Adrenal gland (tissue), 9 donors: ENCODE measurements at regions not wholly inside any gene's neighbourhood (a gene's known extent, or its start where the extent isn't known, plus 50 kb on each side); places are given as distances from the start of the nearest gene placed in this dataset.

ENCODE experiments used
- DNase-seq, 7 donors: peaks; one replicate each; pipeline ENCODE4 v3.0.0-alpha.2; 2019 to 2020
- H3K27ac ChIP-seq, 5 donors: fragments of 200-600 bp; sonication (generic) in 4 of 5; 1 replicate in 3 of 5; 2 replicates in 2 of 5; pipeline versions ENCODE4 v1.5.1 to v1.8.0; 2016 to 2020; ENCODE audit warnings: mild to moderate bottlenecking in 1 of 5
- H3K27me3 ChIP-seq: fragments of 200-600 bp; 2 replicates; pipeline ENCODE4 v1.8.0; 2021
- H3K36me3 ChIP-seq, 2 donors: fragments of 200-600 bp; replicated peaks in 1 of 2; 1 replicate in 1 of 2; 2 replicates in 1 of 2; pipeline versions ENCODE4 v1.5.1 to v1.8.0; 2018 to 2022
- H3K4me1 ChIP-seq, 2 donors: fragments of 200-600 bp; replicated peaks in 1 of 2; 1 replicate in 1 of 2; 2 replicates in 1 of 2; pipeline versions ENCODE4 v1.5.1 to v1.8.0; 2018 to 2021
- H3K4me3 ChIP-seq, 4 donors: fragments of 200-600 bp; sonication (generic) in 3 of 4; one replicate each; pipeline ENCODE4 v1.5.1; 2016 to 2018
- H3K9me3 ChIP-seq, 3 donors: fragments of 200-600 bp; sonication (generic) in 1 of 3; replicated peaks in 1 of 3; 1 replicate in 2 of 3; 2 replicates in 1 of 3; pipeline versions ENCODE4 v1.5.1 to v1.8.0; 2016 to 2021
- POLR2A ChIP-seq, 2 donors: fragments of 450-650 bp; IDR thresholded peaks; one replicate each; pipeline ENCODE4 v1.6.1; 2017; ENCODE audit warnings: antibody characterized with exemption in 2 of 2, mild to moderate bottlenecking in 2 of 2, moderate library complexity in 1 of 2
- WGBS, 4 donors: extraction: QIAGEN DNeasy Blood & Tissue Kit in 2 of 4; methylation state at CpG; one replicate each; pipeline versions ENCODE4 v1.1.5 to v1.1.7; 2013 to 2017; 5-methylcytosine and 5-hydroxymethylcytosine counted together
- intact Hi-C, 2 donors: fragments of 100-400 bp; cut with DNase I; formaldehyde crosslinking; loops; one replicate each; pipeline versions ENCODE4 v1.14.1 to v1.15.0; 2022 to 2023
- TF ChIP-seq, protein P1 (sequence below), 6 experiments: fragments of 450-650 bp in 4 of 6; fragments of 200-600 bp in 2 of 6; sonication (generic) in 1 of 6; IDR thresholded peaks; 1 replicate in 5 of 6; 2 replicates in 1 of 6; pipeline versions ENCODE4 v1.5.1 to v1.8.0; 2016 to 2021; ENCODE audit warnings: antibody characterized with exemption in 6 of 6, mild to moderate bottlenecking in 2 of 6, moderate library complexity in 1 of 6
- donor health status: healthy with polysubstance abuse.
- donor health status: Bipolar disorder and iron deficiency.
- donor health status: DM: yes; HTN: yes; CAD: no.
- donor health status: DM: no; HTN: no; CAD: no.
- donor health status: DM: no; HTN: no; CAD: no.

DNA sequence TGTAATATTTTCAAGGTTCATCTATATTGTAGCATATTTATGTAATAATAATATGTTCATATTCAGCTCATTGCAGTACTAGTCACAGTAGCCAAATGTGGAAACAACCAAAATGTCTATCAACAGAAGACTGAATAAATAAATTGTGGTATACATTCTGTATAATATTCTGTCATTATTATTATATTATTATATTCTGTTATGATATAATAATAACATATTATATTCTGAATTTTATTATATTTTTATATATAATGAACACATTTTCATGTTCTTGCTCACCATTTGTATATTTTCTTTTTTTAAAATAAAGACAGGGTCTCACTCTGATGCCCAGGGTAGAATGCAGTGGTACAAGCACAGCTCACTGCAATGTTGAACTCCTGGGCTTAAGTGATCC, 91.2 kb upstream of the STARD3NL start:
- Histone ChIP-seq H3K9me3 (peaks cover 0 to 3% (median 0%) of the 10 kb centered on the region in 3 donors), H3K4me1 (no peaks in the 10 kb centered on the region), H3K27ac (no peak overlapping the region), H3K27me3 (no peaks in the 10 kb centered on the region), H3K36me3 (no peaks in the 10 kb centered on the region), H3K4me3 (no peak overlapping the region)
- no peak for TF ChIP-seq POLR2A (IDR thresholded peaks at IDR 0.05)
- TF ChIP-seq, protein P1, sequence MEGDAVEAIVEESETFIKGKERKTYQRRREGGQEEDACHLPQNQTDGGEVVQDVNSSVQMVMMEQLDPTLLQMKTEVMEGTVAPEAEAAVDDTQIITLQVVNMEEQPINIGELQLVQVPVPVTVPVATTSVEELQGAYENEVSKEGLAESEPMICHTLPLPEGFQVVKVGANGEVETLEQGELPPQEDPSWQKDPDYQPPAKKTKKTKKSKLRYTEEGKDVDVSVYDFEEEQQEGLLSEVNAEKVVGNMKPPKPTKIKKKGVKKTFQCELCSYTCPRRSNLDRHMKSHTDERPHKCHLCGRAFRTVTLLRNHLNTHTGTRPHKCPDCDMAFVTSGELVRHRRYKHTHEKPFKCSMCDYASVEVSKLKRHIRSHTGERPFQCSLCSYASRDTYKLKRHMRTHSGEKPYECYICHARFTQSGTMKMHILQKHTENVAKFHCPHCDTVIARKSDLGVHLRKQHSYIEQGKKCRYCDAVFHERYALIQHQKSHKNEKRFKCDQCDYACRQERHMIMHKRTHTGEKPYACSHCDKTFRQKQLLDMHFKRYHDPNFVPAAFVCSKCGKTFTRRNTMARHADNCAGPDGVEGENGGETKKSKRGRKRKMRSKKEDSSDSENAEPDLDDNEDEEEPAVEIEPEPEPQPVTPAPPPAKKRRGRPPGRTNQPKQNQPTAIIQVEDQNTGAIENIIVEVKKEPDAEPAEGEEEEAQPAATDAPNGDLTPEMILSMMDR (IDR thresholded peaks at IDR 0.05) = no peak
- DNase-seq = no peak
- intact Hi-C loops = no loop called here

DNA sequence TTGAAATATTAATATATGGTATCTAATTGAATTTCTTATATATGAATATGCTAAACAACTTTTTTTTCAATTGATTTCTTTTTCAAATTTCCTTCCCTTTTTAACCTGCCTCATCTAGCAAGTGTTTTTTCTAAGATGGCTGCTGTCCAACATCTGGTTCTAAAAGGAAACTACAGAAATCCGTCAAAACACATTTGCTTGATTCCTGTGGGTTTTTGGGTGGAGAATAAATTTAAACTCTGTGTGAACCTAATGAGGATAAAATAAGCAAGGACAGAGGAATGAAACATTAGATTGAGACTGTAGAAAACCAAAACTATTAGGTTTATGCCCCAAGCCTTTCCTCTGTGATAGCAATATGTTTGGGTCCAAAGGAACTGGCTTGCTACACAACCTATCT, 75.5 kb upstream of the STARD3NL start:
- intact Hi-C loops = loop anchor here in 1 of 2 donors (10.0 kb wide), 1 partner anchor 188 kb away; the partner anchor contains the start of gene SFRP4
- Histone ChIP-seq H3K27me3 (no peaks in the 10 kb centered on the region), H3K4me1 (peaks cover 0 to 7% of the 10 kb centered on the region in 2 donors), H3K36me3 (no peaks in the 10 kb centered on the region), H3K9me3 (no peaks in the 10 kb centered on the region), H3K27ac (no peak overlapping the region), H3K4me3 (no peak overlapping the region)
- DNase-seq = no peak
- 9 to 14% (median 11%) methylated on average over 1 of the region's 1 CpG for WGBS, 4 donors
- TF ChIP-seq POLR2A (IDR thresholded peaks at IDR 0.05) = no peak
- TF ChIP-seq, protein P1 (IDR thresholded peaks at IDR 0.05) = no peak

DNA sequence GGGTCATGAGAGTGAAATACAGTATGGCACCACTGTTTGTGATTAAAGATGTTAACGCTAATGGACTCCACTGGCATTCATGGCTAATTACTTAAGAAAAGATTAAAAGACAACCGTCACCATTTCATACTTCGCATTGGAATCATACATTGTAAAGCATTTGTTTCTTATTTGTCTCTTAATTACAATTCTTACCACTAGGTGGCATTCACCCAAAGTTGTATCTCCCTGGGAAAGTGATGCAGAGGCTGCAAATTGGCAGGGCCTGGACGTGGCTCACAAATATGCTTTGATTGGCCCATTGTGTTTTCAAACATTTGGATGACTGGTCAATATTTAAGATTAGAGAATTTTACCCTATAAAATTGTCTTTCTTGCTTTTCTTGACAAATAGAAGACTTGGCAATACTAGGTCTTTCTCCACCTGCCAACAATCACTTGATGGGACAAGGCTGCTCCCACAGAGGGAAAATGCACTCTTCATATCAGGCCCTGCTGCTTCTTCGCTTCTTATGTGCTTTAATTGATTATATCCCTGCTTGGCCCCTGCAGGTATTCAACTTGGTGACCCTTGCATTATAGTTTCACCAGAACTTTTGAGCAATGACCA, 72.1 kb upstream of the STARD3NL start:
- Histone ChIP-seq H3K9me3 (no peaks in the 10 kb centered on the region), H3K27ac (no peak overlapping the region), H3K4me3 (no peak overlapping the region), H3K36me3 (no peaks in the 10 kb centered on the region), H3K4me1 (peaks cover 0 to 7% of the 10 kb centered on the region in 2 donors), H3K27me3 (no peaks in the 10 kb centered on the region)
- TF ChIP-seq POLR2A (IDR thresholded peaks at IDR 0.05) = no peak
- TF ChIP-seq, protein P1 (IDR thresholded peaks at IDR 0.05) = peak; percentile 49 to 77 (median 62)
- DNase-seq = peak in 6 of 7 donors; percentile 16 to 56 (median 28)
- WGBS, 4 donors = 18 to 26% (median 24%) methylated on average over 5 of the region's 5 CpGs
- intact Hi-C loops = loop anchor here (5.0 to 10.0 kb wide), 2 partner anchors 116 to 191 kb away; partner anchors contain the start of gene SFRP4 (in 1 of the 2)

DNA sequence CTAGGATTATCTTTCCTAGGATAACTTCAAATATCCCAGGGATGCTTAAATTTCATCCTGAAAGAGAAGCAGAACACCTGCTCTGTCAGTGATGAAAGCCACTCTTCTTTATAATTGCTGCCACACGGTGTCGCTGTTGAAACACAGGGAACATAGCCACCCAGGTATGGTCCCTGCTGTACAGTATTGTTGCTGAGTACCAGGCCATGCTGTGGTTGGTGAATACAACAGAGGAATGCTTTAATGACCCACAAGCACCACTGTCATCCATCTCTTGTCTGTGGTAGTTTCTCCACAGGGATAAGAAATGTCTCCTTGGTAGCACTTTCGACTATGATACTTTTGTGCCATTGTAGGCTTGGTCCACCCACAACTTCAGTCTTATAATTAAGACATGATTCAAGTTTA, 70.6 kb upstream of the STARD3NL start:
- Histone ChIP-seq H3K4me3 (no peak overlapping the region), H3K9me3 (no peaks in the 10 kb centered on the region), H3K27me3 (no peaks in the 10 kb centered on the region), H3K4me1 (peaks cover 0 to 4% of the 10 kb centered on the region in 2 donors), H3K27ac (no peak overlapping the region), H3K36me3 (no peaks in the 10 kb centered on the region)
- no peak for TF ChIP-seq POLR2A (IDR thresholded peaks at IDR 0.05)
- TF ChIP-seq, protein P1 (IDR thresholded peaks at IDR 0.05) = peak; percentile 52 to 85 (median 72)
- WGBS, 4 donors = 29 to 31% (median 30%) methylated on average over 3 of the region's 3 CpGs
- DNase-seq = peak; percentile 36 to 87 (median 69)
- intact Hi-C loops = loop anchor here (5.0 to 10.0 kb wide), 2 partner anchors 115 to 193 kb away; partner anchors contain the start of gene SFRP4 (in 1 of the 2)
